ENCODE measurements at regions not wholly inside any gene's neighbourhood (a gene's known extent, or its start where the extent isn't known, plus 50 kb on each side); places are given as distances from the start of the nearest gene placed in this dataset.
"Not testable (repeated sequence)": the region's sequence is repeated elsewhere in the genome, so short reads cannot be mapped to it uniquely, and the experiment has no call there.

- not testable (repeated sequence) for TF ChIP-seq EZH2 (IDR thresholded peaks at IDR 0.05; ENCODE audit: borderline replicate concordance, low read length)
- TF ChIP-seq, protein P1, sequence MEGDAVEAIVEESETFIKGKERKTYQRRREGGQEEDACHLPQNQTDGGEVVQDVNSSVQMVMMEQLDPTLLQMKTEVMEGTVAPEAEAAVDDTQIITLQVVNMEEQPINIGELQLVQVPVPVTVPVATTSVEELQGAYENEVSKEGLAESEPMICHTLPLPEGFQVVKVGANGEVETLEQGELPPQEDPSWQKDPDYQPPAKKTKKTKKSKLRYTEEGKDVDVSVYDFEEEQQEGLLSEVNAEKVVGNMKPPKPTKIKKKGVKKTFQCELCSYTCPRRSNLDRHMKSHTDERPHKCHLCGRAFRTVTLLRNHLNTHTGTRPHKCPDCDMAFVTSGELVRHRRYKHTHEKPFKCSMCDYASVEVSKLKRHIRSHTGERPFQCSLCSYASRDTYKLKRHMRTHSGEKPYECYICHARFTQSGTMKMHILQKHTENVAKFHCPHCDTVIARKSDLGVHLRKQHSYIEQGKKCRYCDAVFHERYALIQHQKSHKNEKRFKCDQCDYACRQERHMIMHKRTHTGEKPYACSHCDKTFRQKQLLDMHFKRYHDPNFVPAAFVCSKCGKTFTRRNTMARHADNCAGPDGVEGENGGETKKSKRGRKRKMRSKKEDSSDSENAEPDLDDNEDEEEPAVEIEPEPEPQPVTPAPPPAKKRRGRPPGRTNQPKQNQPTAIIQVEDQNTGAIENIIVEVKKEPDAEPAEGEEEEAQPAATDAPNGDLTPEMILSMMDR (IDR thresholded peaks at IDR 0.05; ENCODE audit: low read length) = not testable (repeated sequence)
Observed at GRCh38 chr1:79894129-79894528, 887.6 kb upstream of the ADGRL4 start.
